Neural progenitor cell (in vitro differentiated cells): ENCODE measurements at regions not wholly inside any gene's neighbourhood (a gene's known extent, or its start where the extent isn't known, plus 50 kb on each side); places are given as distances from the start of the nearest gene placed in this dataset.

Source experiments
- EZH2 ChIP-seq: fragments of 200-600 bp; sonication (generic); IDR thresholded peaks from 2 replicates; pipeline ENCODE4 v1.6.1; 2017; ENCODE audit warnings: antibody characterized with exemption, mild to moderate bottlenecking, moderate library complexity
- TF ChIP-seq, protein P1 (sequence below): fragments of 200-600 bp; sonication (generic); IDR thresholded peaks from 2 replicates; pipeline ENCODE4 v1.5.1; 2017; ENCODE audit warnings: antibody characterized with exemption, mild to moderate bottlenecking

GRCh38 chr15:47041301-47041700 lies 676.0 kb upstream of the SEMA6D start:
- TF ChIP-seq, protein P1, sequence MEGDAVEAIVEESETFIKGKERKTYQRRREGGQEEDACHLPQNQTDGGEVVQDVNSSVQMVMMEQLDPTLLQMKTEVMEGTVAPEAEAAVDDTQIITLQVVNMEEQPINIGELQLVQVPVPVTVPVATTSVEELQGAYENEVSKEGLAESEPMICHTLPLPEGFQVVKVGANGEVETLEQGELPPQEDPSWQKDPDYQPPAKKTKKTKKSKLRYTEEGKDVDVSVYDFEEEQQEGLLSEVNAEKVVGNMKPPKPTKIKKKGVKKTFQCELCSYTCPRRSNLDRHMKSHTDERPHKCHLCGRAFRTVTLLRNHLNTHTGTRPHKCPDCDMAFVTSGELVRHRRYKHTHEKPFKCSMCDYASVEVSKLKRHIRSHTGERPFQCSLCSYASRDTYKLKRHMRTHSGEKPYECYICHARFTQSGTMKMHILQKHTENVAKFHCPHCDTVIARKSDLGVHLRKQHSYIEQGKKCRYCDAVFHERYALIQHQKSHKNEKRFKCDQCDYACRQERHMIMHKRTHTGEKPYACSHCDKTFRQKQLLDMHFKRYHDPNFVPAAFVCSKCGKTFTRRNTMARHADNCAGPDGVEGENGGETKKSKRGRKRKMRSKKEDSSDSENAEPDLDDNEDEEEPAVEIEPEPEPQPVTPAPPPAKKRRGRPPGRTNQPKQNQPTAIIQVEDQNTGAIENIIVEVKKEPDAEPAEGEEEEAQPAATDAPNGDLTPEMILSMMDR, result no peak
- no peak for TF ChIP-seq EZH2
